GM12878 (cell line): ENCODE measurements at regions not wholly inside any gene's neighbourhood (a gene's known extent, or its start where the extent isn't known, plus 50 kb on each side); places are given as distances from the start of the nearest gene placed in this dataset.

Source experiments
- ATAC-seq: fragments of 200-7000 bp; cut with Tn5 transposase; 3 replicates; pipeline ENCODE4 v1.9.1; 2020; ENCODE audit warnings: mild to moderate bottlenecking, moderate library complexity
- BruUV-seq: library from RNA; stranded (reverse); fragments of 400-500 nt; replicated peaks from 2 replicates; lab custom pipeline; 2021; lab: Mats Ljungman, UMichigan
- CTCF ChIA-PET: fragments of 300-600 bp; sonication (Branson Sonifier 250); formaldehyde crosslinking; extraction: SDS; loops from one replicate; lab custom pipeline; 2021; ENCODE audit warnings: inconsistent platforms; lab: Yijun Ruan, JAX
- POLR2A ChIA-PET: fragments of 350-600 bp; formaldehyde crosslinking; extraction: SDS; loops from one replicate; lab custom pipeline; 2021; ENCODE audit warnings: inconsistent platforms; lab: Charles Lee
- RAD21 ChIA-PET: fragments of 300-600 bp; sonication (Branson Sonifier 250); formaldehyde crosslinking; loops from one replicate; lab custom pipeline; 2023; ENCODE audit warnings: antibody characterized with exemption; ENCODE audit not compliant: unreplicated experiment; lab: Charles Lee
- SMC1A ChIA-PET: fragments of 300-600 bp; sonication (Branson Sonifier 250); formaldehyde crosslinking; loops from one replicate; lab custom pipeline; 2023; ENCODE audit not compliant: unreplicated experiment, uncharacterized antibody; lab: Charles Lee
- DNase-seq: peaks from one replicate; pipeline ENCODE4 v3.0.0-alpha.2; 2011; ENCODE audit warnings: low read depth, low spot score
- FAIRE-seq: peaks from 3 replicates; lab custom pipeline; 2011; peaks lifted over from hg19 to GRCh38; lab: Jason Lieb, UNC
- H2AFZ ChIP-seq: 2 replicates; pipeline ENCODE4 v1.6.0; 2011; ENCODE audit warnings: low read depth, low read length, control low read depth; ENCODE audit not compliant: control insufficient read depth
- H3K27ac ChIP-seq: 2 replicates; pipeline ENCODE4 v1.5.1; 2011; ENCODE audit warnings: control low read depth; ENCODE audit not compliant: control insufficient read depth, insufficient read depth
- H3K27me3 ChIP-seq, 2 experiments: replicated peaks in 1 of 2; 2 replicates each; pipeline versions ENCODE4 v1.6.0 to v1.6.1; 2011; ENCODE audit warnings: low read length in 1 of 2; ENCODE audit not compliant: control insufficient read depth in 2 of 2, insufficient read depth in 2 of 2
- H3K36me3 ChIP-seq, 2 experiments: 2 replicates each; pipeline ENCODE4 v1.5.1; 2011; ENCODE audit warnings: low read length in 1 of 2; ENCODE audit not compliant: control insufficient read depth in 2 of 2, insufficient read depth in 2 of 2
- H3K4me1 ChIP-seq: 2 replicates; pipeline ENCODE4 v1.6.1; 2011; ENCODE audit warnings: mild to moderate bottlenecking, low read length, moderate library complexity, mixed read lengths; ENCODE audit not compliant: control insufficient read depth, insufficient read depth
- H3K4me2 ChIP-seq: 2 replicates; pipeline ENCODE4 v1.6.0; 2011; ENCODE audit warnings: control low read depth; ENCODE audit not compliant: control insufficient read depth, insufficient read depth
- H3K4me3 ChIP-seq: fragments of 200-600 bp; sonication (generic); 2 replicates; pipeline ENCODE4 v1.5.1; 2016
- H3K79me2 ChIP-seq: 2 replicates; pipeline ENCODE4 v1.6.0; 2011; ENCODE audit warnings: low read length; ENCODE audit not compliant: control insufficient read depth, insufficient read depth
- H3K9ac ChIP-seq: 2 replicates; pipeline ENCODE4 v1.8.0; 2011; ENCODE audit warnings: low read length, control low read depth, mixed read lengths; ENCODE audit not compliant: control insufficient read depth, insufficient read depth
- H3K9me3 ChIP-seq: replicated peaks from 3 replicates; pipeline ENCODE4 v1.5.1; 2011; ENCODE audit warnings: mild to moderate bottlenecking, low read length; ENCODE audit not compliant: control insufficient read depth, insufficient read depth
- H4K20me1 ChIP-seq: 2 replicates; pipeline ENCODE4 v1.6.0; 2011; ENCODE audit not compliant: control insufficient read depth, insufficient read depth
- E2F8 ChIP-seq: fragments of 450-650 bp; IDR thresholded peaks from 2 replicates; pipeline ENCODE4 v1.6.1; 2018; ENCODE audit warnings: mild to moderate bottlenecking, low read depth, moderate library complexity; ENCODE audit not compliant: partially characterized antibody
- ETV6 ChIP-seq, 2 experiments: fragments of 450-650 bp in 1 of 2; IDR thresholded peaks in 1 of 2; conservative IDR thresholded peaks in 1 of 2; 2 replicates each; pipeline ENCODE4 v1.6.1; 2014; ENCODE audit warnings: antibody characterized with exemption in 1 of 2, borderline replicate concordance in 1 of 2, low read depth in 1 of 2, mild to moderate bottlenecking in 1 of 2, moderate library complexity in 1 of 2
- HDAC6 ChIP-seq: fragments of 200-600 bp; sonication (generic); IDR thresholded peaks from one replicate; pipeline ENCODE4 v1.8.0; 2017; ENCODE audit warnings: antibody characterized with exemption; ENCODE audit not compliant: unreplicated experiment
- NFYB ChIP-seq: IDR thresholded peaks from 2 replicates; pipeline ENCODE4 v1.6.1; 2011; ENCODE audit warnings: low read depth, mild to moderate bottlenecking, low read length, improper control_type of control experiment, moderate library complexity; ENCODE audit not compliant: insufficient read depth
- NR2F1 ChIP-seq: fragments of 450-650 bp; conservative IDR thresholded peaks from 2 replicates; pipeline ENCODE4 v1.6.1; 2017; ENCODE audit warnings: mild to moderate bottlenecking
- RAD21 ChIP-seq: IDR thresholded peaks from 2 replicates; pipeline ENCODE4 v1.6.1; 2011; ENCODE audit warnings: mild to moderate bottlenecking, low read depth, low read length, moderate library complexity; ENCODE audit not compliant: insufficient read depth
- RAD51 ChIP-seq: fragments of 450-650 bp; IDR thresholded peaks from 2 replicates; pipeline ENCODE4 v1.6.1; 2016; ENCODE audit warnings: moderate library complexity, mild to moderate bottlenecking, inconsistent platforms
- SMAD5 ChIP-seq: IDR thresholded peaks from 2 replicates; pipeline ENCODE4 v1.6.1; 2016; ENCODE audit warnings: antibody characterized with exemption, low read depth
- TCF12 ChIP-seq: IDR thresholded peaks from 2 replicates; pipeline ENCODE4 v1.6.1; 2011; ENCODE audit warnings: low read depth, mild to moderate bottlenecking, low read length
- USF1 ChIP-seq: IDR thresholded peaks from 2 replicates; pipeline ENCODE4 v1.6.1; 2011; ENCODE audit warnings: borderline replicate concordance, low read depth, mild to moderate bottlenecking, moderate library complexity, mixed read lengths, low read length; ENCODE audit not compliant: insufficient read depth; ENCODE audit errors: extremely low read length
- ZNF24 ChIP-seq: fragments of 450-650 bp; IDR thresholded peaks from 2 replicates; pipeline ENCODE4 v1.6.1; 2017; ENCODE audit warnings: antibody characterized with exemption, mild to moderate bottlenecking
- WGBS: methylation state at CpG from one replicate; pipeline ENCODE4 v1.1.6; 2016; ENCODE audit warnings: low lambda C conversion rate; ENCODE audit not compliant: insufficient replicate concordance, insufficient coverage; ENCODE audit errors: missing lambda C conversion rate; 5-methylcytosine and 5-hydroxymethylcytosine counted together
- in situ Hi-C: fragments of 300-500 bp; cut with MboI; formaldehyde crosslinking; loops from 9 replicates; pipeline ENCODE4 v1.14.3; 2018; ENCODE audit warnings: mixed read lengths
- intact Hi-C: fragments of 100-400 bp; cut with micrococcal nuclease; formaldehyde crosslinking; loops from one replicate; pipeline ENCODE4 v1.14.2; 2022; ENCODE audit not compliant: unreplicated experiment

- in situ Hi-C loops: no loop called here
Observed at GRCh38 chr6:40196135-40196518, 261.9 kb upstream of the MOCS1 start.

GRCh38 chr6:40195428-40196134, 261.3 kb upstream of the MOCS1 start:
- Histone ChIP-seq H3K9ac (no peak overlapping the region), H3K27ac (no peak overlapping the region), H3K4me3 (no peak overlapping the region), H4K20me1 (no peaks in the 10 kb centered on the region), H2AFZ (no peak overlapping the region), H3K4me2 (no peak overlapping the region), H3K36me3 (no peaks in the 10 kb centered on the region), H3K79me2 (no peaks in the 10 kb centered on the region), H3K9me3 (no peaks in the 10 kb centered on the region), H3K4me1 (no peaks in the 10 kb centered on the region), H3K27me3 (no peaks in the 10 kb centered on the region)
- ATAC-seq: no peak
- in situ Hi-C loops (no loop called here), intact Hi-C loops (no loop called here)
- ChIA-PET CTCF (interaction anchor here (1.0 to 1.9 kb wide), 3 partner anchors 95 to 212 kb away, joined by 3 to 6 read pairs (median 3); no protein-coding TSS in a partner anchor), RAD21 (interaction anchor here (1.0 to 1.5 kb wide), 4 partner anchors 34 to 214 kb away, joined by 3 to 4 read pairs (median 3); no protein-coding TSS in a partner anchor), SMC1A (interaction anchor here (0.5 to 1.9 kb wide), 10 partner anchors 9 to 214 kb away, joined by 3 to 11 read pairs (median 3); no protein-coding TSS in a partner anchor), POLR2A (no interaction called here)
- BruUV-seq: no TSS peak
- no peak for FAIRE-seq
- DNase-seq: no peak
- WGBS: 29% methylated on average over 11 of the region's 11 CpGs
- TF ChIP-seq TCF12 (no peak), E2F8 (no peak), NFYB (no peak), SMAD5 (no peak), HDAC6 (no peak), RAD51 (no peak), ETV6 (conservative IDR thresholded peaks at IDR 0.05 in 1 of 2, IDR thresholded peaks at IDR 0.05 in 1 of 2; ENCODE audit: borderline replicate concordance in 1 of 2, low read depth in 1 of 2) (no peak)

More at GRCh38 chr6:40196135-40196518, 261.9 kb upstream of the MOCS1 start:
- FAIRE-seq (no peak), ATAC-seq (no peak), DNase-seq (no peak)
- TF ChIP-seq ZNF24: no peak
- no peak for TF ChIP-seq NFYB
- TF ChIP-seq USF1: no peak
- TF ChIP-seq NR2F1: no peak
- TF ChIP-seq RAD21: no peak
- Histone ChIP-seq H3K79me2 (no peaks in the 10 kb centered on the region), H3K9me3 (no peaks in the 10 kb centered on the region), H3K4me3 (no peak overlapping the region), H3K4me2 (no peak overlapping the region), H2AFZ (no peak overlapping the region), H3K36me3 (no peaks in the 10 kb centered on the region), H3K27ac (no peak overlapping the region), H3K9ac (no peak overlapping the region), H4K20me1 (no peaks in the 10 kb centered on the region), H3K27me3 (no peaks in the 10 kb centered on the region), H3K4me1 (no peaks in the 10 kb centered on the region)
- ChIA-PET POLR2A (no interaction called here), CTCF (interaction anchor here (1.0 to 1.9 kb wide), 4 partner anchors 10 to 213 kb away, joined by 3 to 6 read pairs (median 4); no protein-coding TSS in a partner anchor), RAD21 (interaction anchor here (1.0 to 1.5 kb wide), 3 partner anchors 34 to 215 kb away, joined by 3 read pairs; no protein-coding TSS in a partner anchor), SMC1A (interaction anchor here (0.5 to 1.9 kb wide), 9 partner anchors 9 to 215 kb away, joined by 3 to 11 read pairs (median 3); no protein-coding TSS in a partner anchor)
- no TSS peak for BruUV-seq
- 23% methylated on average over 4 of the region's 4 CpGs for WGBS
- intact Hi-C loops: no loop called here
